GM13977 (cell line): ENCODE measurements at regions not wholly inside any gene's neighbourhood (a gene's known extent, or its start where the extent isn't known, plus 50 kb on each side); places are given as distances from the start of the nearest gene placed in this dataset.

ENCODE experiments used
- DNase-seq: peaks from one replicate; pipeline ENCODE4 v3.0.0; 2012; ENCODE audit warnings: low spot score
- in situ Hi-C: fragments of 300-500 bp; cut with MboI; formaldehyde crosslinking; loops from one replicate; pipeline ENCODE4 v1.12.0; 2022; ENCODE audit warnings: low sequenced_read_pairs, low pct_unique_long_range_greater_than_20kb, mixed read lengths, inconsistent platforms; ENCODE audit not compliant: unreplicated experiment
- TF ChIP-seq, protein P1 (sequence below): IDR thresholded peaks from 2 replicates; pipeline ENCODE4 v1.5.1; 2012; ENCODE audit warnings: mild to moderate bottlenecking, control low read depth; ENCODE audit not compliant: insufficient read depth; ENCODE audit errors: extremely low read depth, missing control alignments

DNA sequence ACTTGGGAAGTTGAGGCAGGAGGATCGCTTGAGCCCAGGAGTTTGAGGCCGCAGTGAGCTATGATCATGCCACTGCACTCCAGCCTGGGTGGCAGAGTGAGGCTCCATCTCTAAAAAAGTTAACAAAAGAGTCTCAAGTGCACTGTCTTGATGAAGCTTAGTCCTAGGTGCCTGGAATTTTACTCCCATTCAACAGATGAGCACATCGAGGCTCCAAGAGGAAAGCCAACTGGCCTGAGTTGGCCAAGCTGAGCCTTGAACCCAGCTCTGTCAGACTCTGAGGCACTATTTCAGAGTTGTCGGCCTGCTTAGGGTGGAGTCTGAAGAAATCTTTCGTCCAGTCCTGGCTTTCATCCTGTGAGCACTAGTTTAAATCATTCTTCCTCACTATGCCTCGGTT, 98.1 kb upstream of the MAP1LC3B2 start:
- TF ChIP-seq, protein P1, sequence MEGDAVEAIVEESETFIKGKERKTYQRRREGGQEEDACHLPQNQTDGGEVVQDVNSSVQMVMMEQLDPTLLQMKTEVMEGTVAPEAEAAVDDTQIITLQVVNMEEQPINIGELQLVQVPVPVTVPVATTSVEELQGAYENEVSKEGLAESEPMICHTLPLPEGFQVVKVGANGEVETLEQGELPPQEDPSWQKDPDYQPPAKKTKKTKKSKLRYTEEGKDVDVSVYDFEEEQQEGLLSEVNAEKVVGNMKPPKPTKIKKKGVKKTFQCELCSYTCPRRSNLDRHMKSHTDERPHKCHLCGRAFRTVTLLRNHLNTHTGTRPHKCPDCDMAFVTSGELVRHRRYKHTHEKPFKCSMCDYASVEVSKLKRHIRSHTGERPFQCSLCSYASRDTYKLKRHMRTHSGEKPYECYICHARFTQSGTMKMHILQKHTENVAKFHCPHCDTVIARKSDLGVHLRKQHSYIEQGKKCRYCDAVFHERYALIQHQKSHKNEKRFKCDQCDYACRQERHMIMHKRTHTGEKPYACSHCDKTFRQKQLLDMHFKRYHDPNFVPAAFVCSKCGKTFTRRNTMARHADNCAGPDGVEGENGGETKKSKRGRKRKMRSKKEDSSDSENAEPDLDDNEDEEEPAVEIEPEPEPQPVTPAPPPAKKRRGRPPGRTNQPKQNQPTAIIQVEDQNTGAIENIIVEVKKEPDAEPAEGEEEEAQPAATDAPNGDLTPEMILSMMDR, result no peak
- DNase-seq, result no peak
- in situ Hi-C loops, result no loop called here

- no peak for DNase-seq
- TF ChIP-seq, protein P1, result no peak
- in situ Hi-C loops, result no loop called here
Observed at GRCh38 chr12:116463366-116463765, 95.8 kb upstream of the MAP1LC3B2 start.

- in situ Hi-C loops, result no loop called here
- TF ChIP-seq, protein P1, result no peak
Observed at GRCh38 chr12:116465407-116465806, 93.8 kb upstream of the MAP1LC3B2 start.

GRCh38 chr12:116465856-116466255, 93.3 kb upstream of the MAP1LC3B2 start:
- in situ Hi-C loops, result no loop called here
- DNase-seq, result no peak
- TF ChIP-seq, protein P1, result no peak

More at GRCh38 chr12:116465407-116465806, 93.8 kb upstream of the MAP1LC3B2 start:
- no peak for DNase-seq

DNA sequence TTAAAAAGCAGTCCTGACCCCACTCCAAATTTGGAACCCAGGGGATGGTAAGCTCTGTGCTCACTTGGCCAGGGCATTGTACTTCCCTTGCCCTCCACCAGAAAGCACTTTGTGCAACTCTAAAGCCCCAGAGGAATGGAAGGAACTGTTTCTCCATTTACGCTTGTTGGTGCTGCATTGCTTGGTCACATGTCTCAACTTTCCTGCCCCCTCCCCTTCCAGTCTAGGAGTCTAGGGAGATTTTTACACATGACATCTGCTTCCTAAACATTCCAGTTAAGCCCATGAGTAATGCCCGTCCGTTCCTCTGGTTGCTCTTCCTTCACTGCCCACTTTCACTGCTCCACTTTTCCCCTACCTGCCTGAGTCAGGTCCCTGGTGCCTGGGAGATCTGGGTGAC, 92.6 kb upstream of the MAP1LC3B2 start:
- TF ChIP-seq, protein P1, result no peak
- no peak for DNase-seq

DNA sequence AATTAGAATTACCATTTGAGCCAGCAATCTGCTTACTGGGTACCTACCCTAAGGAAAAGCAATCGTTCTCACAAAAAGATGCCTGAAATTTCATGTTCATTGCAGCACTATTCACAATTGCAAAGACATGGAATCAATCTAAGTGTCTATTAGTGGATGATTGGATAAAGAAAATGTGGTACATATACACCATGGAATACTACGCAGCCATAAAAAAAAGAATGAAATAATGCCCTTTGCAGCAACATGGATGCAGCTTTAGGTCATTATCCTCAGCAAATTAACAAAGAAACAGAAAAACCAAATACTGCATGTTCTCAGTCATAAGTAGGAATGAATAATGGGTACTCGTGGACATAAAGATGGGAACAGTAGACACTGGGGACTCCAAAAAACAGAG, 89.8 kb upstream of the MAP1LC3B2 start:
- in situ Hi-C loops, result no loop called here
- no peak for DNase-seq
- TF ChIP-seq, protein P1, result no peak

More for the DNA sequence above, 92.6 kb upstream of the MAP1LC3B2 start:
- in situ Hi-C loops, result no loop called here

GRCh38 chr12:116471544-116471943, 87.6 kb upstream of the MAP1LC3B2 start:
- in situ Hi-C loops, result no loop called here
- TF ChIP-seq, protein P1, result no peak
- DNase-seq, result no peak
